OCI-LY7 (cell line): ENCODE measurements at regions not wholly inside any gene's neighbourhood (a gene's known extent, or its start where the extent isn't known, plus 50 kb on each side); places are given as distances from the start of the nearest gene placed in this dataset.

ENCODE experiments used
- BruUV-seq: library from RNA; stranded (reverse); fragments of 400-500 nt; replicated peaks from 2 replicates; lab custom pipeline; 2021; lab: Mats Ljungman, UMichigan
- CTCF ChIA-PET: fragments of 300-600 bp; sonication (Branson Sonifier 250); formaldehyde crosslinking; loops from one replicate; lab custom pipeline; 2022; ENCODE audit warnings: antibody characterized with exemption; ENCODE audit not compliant: unreplicated experiment; lab: Charles Lee
- POLR2A ChIA-PET: fragments of 300-600 bp; sonication (Branson Sonifier 250); formaldehyde crosslinking; loops from one replicate; lab custom pipeline; 2022; ENCODE audit warnings: antibody characterized with exemption; lab: Charles Lee
- DNase-seq: peaks from one replicate; pipeline ENCODE4 v3.0.0-alpha.2; 2015; ENCODE audit warnings: low spot score
- H2AFZ ChIP-seq: fragments of 200-600 bp; sonication (generic), shearing (Covaris generic); 2 replicates; pipeline ENCODE4 v1.6.1; 2014; ENCODE audit warnings: mild to moderate bottlenecking, antibody characterized with exemption, low read length, moderate library complexity
- H3K27ac ChIP-seq: fragments of 200-600 bp; sonication (generic); 2 replicates; pipeline ENCODE4 v1.5.1; 2014; ENCODE audit warnings: mixed run types, low read depth, mild to moderate bottlenecking, moderate library complexity, low read length, inconsistent platforms; ENCODE audit not compliant: poor library complexity, severe bottlenecking
- H3K36me3 ChIP-seq: fragments of 200-600 bp; sonication (generic); 2 replicates; pipeline ENCODE4 v1.6.1; 2014; ENCODE audit warnings: mild to moderate bottlenecking, antibody characterized with exemption, low read length, moderate library complexity, mixed read lengths; ENCODE audit not compliant: insufficient read depth
- H3K4me1 ChIP-seq: fragments of 200-600 bp; sonication (generic); 2 replicates; pipeline ENCODE4 v1.5.1; 2014; ENCODE audit warnings: mild to moderate bottlenecking, low read length; ENCODE audit not compliant: insufficient read depth, poor library complexity, severe bottlenecking
- H3K4me2 ChIP-seq: fragments of 200-600 bp; sonication (generic); 2 replicates; pipeline ENCODE4 v1.6.1; 2014; ENCODE audit warnings: mild to moderate bottlenecking, low read length
- H3K4me3 ChIP-seq: fragments of 200-600 bp; sonication (generic); 2 replicates; pipeline ENCODE4 v1.5.1; 2014; ENCODE audit warnings: mild to moderate bottlenecking, low read depth, low read length; ENCODE audit not compliant: poor library complexity, severe bottlenecking
- H3K79me2 ChIP-seq: fragments of 200-600 bp; sonication (generic); 2 replicates; pipeline ENCODE4 v1.6.1; 2016; ENCODE audit warnings: low read depth, mild to moderate bottlenecking, low read length, moderate library complexity, mixed read lengths; ENCODE audit not compliant: insufficient read depth
- H3K9me2 ChIP-seq: fragments of 200-600 bp; sonication (generic); 2 replicates; pipeline ENCODE4 v1.6.1; 2016; ENCODE audit warnings: mild to moderate bottlenecking, low read length, mixed read lengths; ENCODE audit not compliant: insufficient read depth
- H3K9me3 ChIP-seq: fragments of 200-600 bp; sonication (generic); 2 replicates; pipeline ENCODE4 v1.6.1; 2014; ENCODE audit warnings: mild to moderate bottlenecking, mixed run types, low read length, mixed read lengths
- H4K20me1 ChIP-seq: fragments of 200-600 bp; sonication (generic); 2 replicates; pipeline ENCODE4 v1.6.1; 2014; ENCODE audit warnings: mild to moderate bottlenecking, antibody characterized with exemption, low read length, moderate library complexity, mixed read lengths; ENCODE audit not compliant: insufficient read depth
- CTCF ChIP-seq: fragments of 200-600 bp; sonication (generic); conservative IDR thresholded peaks from 2 replicates; pipeline ENCODE4 v1.5.1; 2014; ENCODE audit warnings: mild to moderate bottlenecking, antibody characterized with exemption, low read length, moderate library complexity, mixed read lengths
- EZH2phosphoT487 ChIP-seq: fragments of 200-600 bp; sonication (generic); IDR thresholded peaks from 2 replicates; pipeline ENCODE4 v1.6.1; 2018; ENCODE audit warnings: low read depth, borderline replicate concordance, mild to moderate bottlenecking, mixed run types, antibody characterized with exemption, low read length, moderate library complexity, mixed read lengths
- intact Hi-C: fragments of 100-400 bp; cut with micrococcal nuclease; formaldehyde crosslinking; loops from one replicate; pipeline ENCODE4 v1.10.0; 2022; ENCODE audit not compliant: unreplicated experiment

DNA sequence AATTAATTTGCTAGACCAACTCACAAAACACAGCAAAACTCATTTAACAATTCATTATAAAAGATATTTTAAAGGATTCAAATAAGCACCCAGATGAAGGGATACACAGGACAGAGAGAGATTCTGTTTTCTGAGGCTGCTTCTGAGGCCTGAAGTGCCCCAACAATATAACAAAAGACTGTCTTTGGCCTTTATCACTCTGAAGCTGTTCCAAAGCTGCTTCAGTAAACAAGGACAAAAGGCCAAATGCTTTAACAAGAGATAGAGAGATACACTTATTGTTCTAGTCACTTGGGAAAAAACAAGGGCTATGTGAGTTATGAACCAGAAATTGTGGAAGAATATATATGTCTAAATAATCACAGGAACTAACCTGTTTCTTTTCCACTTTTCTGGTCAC, 223.7 kb downstream of the CXCL12 start:
- H3K4me2 ChIP-seq, result no peak overlapping the region
- no peaks in the 10 kb centered on the region for H3K4me1 ChIP-seq
- H2AFZ ChIP-seq, result no peak overlapping the region
- intact Hi-C loops, result no loop called here
- H3K27ac ChIP-seq, result no peak overlapping the region
- CTCF ChIA-PET, result no interaction called here
- TF ChIP-seq CTCF, result no peak
- no peaks in the 10 kb centered on the region for H4K20me1 ChIP-seq
- H3K4me3 ChIP-seq, result no peak overlapping the region
- no peaks in the 10 kb centered on the region for H3K9me2 ChIP-seq
- POLR2A ChIA-PET, result no interaction called here
- DNase-seq, result no peak
- H3K36me3 ChIP-seq, result no peaks in the 10 kb centered on the region
- H3K9me3 ChIP-seq, result no peaks in the 10 kb centered on the region
- no TSS peak for BruUV-seq
- no peaks in the 10 kb centered on the region for H3K79me2 ChIP-seq

DNA sequence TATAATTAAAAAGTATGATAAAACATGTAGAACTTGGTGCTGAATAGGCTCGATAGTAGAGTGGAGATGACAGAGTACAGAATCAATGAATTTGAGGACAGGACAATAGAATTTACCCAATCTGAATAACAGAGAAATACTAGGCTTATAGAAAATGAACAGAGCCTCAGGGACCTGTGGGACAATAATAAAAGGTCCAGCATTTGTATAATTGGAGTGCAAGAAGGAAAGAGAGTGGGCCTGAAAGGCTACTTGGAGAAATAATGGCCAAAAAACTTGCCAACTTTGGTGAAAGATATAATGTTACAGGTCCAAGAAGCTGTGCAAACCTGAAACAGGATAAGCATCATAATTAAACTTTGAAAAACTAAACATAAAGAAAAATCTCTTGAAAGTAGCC, 227.3 kb downstream of the CXCL12 start:
- BruUV-seq, result no TSS peak
- Histone ChIP-seq H3K27ac (no peak overlapping the region), H4K20me1 (no peaks in the 10 kb centered on the region), H2AFZ (no peak overlapping the region), H3K36me3 (no peaks in the 10 kb centered on the region), H3K9me3 (no peaks in the 10 kb centered on the region), H3K4me2 (no peak overlapping the region), H3K79me2 (no peaks in the 10 kb centered on the region), H3K4me1 (no peaks in the 10 kb centered on the region), H3K4me3 (no peak overlapping the region), H3K9me2 (no peaks in the 10 kb centered on the region)
- DNase-seq, result no peak
- ChIA-PET CTCF (no interaction called here), POLR2A (no interaction called here)
- intact Hi-C loops, result no loop called here
- TF ChIP-seq CTCF (no peak), EZH2phosphoT487 (no peak)

GRCh38 chr10:44154956-44155355, 229.9 kb downstream of the CXCL12 start:
- DNase-seq, result no peak
- H3K4me1 ChIP-seq, result no peaks in the 10 kb centered on the region
- H3K79me2 ChIP-seq, result no peaks in the 10 kb centered on the region
- no peak overlapping the region for H2AFZ ChIP-seq
- H3K4me3 ChIP-seq, result no peak overlapping the region
- ChIA-PET POLR2A (no interaction called here), CTCF (no interaction called here)
- no peak overlapping the region for H3K4me2 ChIP-seq
- H3K9me3 ChIP-seq, result no peaks in the 10 kb centered on the region
- no peaks in the 10 kb centered on the region for H3K9me2 ChIP-seq
- no TSS peak for BruUV-seq
- H3K27ac ChIP-seq, result no peak overlapping the region
- H4K20me1 ChIP-seq, result no peaks in the 10 kb centered on the region
- H3K36me3 ChIP-seq, result no peaks in the 10 kb centered on the region
- intact Hi-C loops, result no loop called here
- TF ChIP-seq CTCF (no peak), EZH2phosphoT487 (no peak)
